ENCODE measurements at regions not wholly inside any gene's neighbourhood (a gene's known extent, or its start where the extent isn't known, plus 50 kb on each side); places are given as distances from the start of the nearest gene placed in this dataset.

DNA sequence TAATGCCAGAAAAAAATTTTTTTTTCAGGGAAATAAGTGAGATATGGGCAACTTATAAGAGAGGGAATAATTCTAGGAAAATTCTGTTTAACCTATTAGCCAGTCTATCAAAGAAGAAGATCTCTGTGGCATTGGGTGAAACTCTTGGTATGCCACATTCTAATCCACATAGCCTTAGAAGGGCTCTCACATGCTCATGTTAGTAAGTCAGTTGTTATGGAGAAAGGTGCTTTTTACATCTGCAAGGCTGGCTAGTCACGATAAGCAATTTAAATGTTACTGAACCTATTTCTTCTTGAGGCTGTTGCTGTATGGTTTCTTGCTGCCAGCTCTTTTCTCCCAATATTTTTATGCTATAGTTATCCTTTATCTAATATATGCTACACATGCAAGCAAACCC, 89.9 kb upstream of the MAGI1 start:
- DNase-seq: no peak

- no peak for DNase-seq
These were observed 82.6 kb upstream of the MAGI1 start for GRCh38 chr3:66121318-66121717.

DNA sequence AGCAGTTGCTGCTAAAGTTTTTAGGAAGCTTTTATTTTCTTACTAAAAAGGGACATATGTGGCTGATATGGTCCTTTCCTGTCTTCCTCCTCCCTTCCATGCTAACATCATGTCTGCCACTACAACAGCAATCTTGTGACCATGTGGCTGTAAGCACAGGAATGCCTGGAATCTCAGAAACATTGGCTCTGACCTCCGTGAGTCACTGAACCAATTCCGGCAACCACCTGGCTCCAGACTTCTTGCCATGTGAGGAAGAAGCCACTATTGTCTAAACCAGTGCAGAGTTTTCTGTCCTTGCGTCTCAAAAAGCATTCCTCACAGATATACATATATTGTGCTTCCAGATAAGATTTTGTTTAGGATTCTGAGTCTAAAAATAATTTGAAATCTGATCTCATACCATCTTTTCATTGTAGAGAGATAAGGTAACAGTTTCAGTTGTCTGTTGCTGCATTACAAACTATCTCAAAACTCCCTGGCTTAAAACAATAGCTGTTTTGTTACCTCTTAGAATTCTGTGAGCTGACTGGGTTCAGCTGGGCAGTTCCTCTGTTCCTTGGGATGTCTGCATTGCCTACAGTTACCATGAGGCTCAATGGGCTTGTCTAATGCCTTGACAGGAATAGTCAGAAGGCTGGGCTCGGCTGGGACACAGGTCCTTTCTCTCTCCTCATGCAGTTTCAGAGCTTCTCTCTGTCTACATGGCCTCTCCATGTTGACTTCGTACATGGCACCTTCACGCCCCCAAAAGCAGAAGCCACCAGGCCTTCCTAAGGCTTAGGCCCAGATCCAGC, 77.3 kb upstream of the MAGI1 start:
- DNase-seq: no peak

DNA sequence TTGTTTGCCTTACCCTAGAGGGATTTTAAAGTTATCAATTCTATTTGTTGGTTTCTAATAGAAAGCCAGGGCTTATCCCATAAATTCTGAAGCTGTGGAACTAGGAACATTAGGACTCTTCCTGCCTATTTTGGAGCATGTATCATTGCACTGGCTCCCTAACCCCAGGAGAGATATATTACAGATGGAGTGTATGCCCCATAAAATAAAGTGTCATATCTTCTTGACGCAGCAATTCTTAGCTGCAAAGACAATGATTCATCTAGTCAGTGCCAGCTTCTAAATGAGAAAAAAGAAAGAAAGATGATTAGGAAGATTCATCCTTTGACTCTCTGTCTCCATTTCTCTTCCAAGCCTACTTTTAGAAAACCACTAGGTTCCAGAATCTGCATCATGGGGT, 74.8 kb upstream of the MAGI1 start:
- DNase-seq: no peak

GRCh38 chr3:66110840-66111239, 72.1 kb upstream of the MAGI1 start:
- DNase-seq: no peak

- no peak for DNase-seq
These were observed 69.1 kb upstream of the MAGI1 start for GRCh38 chr3:66107855-66108254.

DNA sequence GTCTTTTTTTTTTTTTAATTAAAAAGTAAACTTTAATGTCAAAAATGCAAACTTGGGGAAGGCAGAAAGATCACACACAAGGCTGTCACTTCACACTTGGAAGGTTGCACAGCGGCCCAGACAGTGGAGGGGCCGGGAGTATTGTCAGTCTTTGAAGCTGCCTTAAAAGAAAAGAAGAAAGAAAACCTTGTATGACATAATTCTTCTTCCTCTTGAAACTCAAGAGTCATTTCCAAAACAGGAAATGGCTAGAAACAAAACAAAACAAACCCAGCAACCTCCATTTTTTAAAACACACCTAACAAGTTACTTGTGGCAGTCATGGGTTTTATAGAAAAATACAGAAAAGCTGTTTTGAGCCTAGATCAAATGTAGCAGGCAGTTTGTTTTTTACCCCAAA, 68.1 kb upstream of the MAGI1 start:
- DNase-seq: no peak

DNA sequence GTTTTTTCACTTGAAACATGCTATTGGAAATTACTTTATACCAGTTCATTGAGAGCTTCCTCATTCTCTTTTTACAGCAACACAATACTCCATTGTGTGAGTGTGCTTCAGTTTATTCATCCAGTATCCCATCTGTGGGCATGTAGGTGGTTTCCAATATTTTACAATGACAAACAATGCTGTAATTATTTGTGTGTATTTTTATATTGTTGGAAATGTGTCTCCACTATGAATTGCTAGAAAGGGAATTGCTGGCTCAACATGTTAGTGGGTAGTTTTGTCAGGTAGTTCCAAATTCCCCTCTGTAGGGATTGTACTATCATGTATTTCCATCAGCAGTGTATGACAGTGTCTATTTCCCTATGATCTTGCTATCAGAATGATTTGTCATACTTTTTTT, 65.8 kb upstream of the MAGI1 start:
- DNase-seq: no peak

DNA sequence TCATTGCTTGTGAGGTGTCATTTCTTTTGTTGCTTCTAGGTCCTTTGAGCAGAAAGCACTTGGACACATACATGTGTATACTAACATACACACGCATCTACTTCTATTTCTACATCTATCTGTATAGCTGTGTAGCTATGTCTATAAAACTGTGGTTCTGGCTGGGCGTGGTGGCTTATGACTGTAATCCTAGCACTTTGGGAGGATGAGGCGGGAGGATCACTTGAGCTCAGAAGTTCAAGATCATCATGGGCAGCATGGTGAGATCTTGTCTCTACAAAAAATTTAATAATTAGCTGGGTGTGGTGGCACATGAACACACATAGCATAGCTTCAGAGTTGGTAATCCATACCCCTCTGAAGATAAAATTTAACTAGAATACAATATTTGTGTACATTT, 65.0 kb upstream of the MAGI1 start:
- DNase-seq: no peak

GRCh38 chr3:66101901-66102300, 63.2 kb upstream of the MAGI1 start:
- DNase-seq: no peak

- DNase-seq: no peak
These were observed 60.9 kb upstream of the MAGI1 start for GRCh38 chr3:66099541-66100065.

DNA sequence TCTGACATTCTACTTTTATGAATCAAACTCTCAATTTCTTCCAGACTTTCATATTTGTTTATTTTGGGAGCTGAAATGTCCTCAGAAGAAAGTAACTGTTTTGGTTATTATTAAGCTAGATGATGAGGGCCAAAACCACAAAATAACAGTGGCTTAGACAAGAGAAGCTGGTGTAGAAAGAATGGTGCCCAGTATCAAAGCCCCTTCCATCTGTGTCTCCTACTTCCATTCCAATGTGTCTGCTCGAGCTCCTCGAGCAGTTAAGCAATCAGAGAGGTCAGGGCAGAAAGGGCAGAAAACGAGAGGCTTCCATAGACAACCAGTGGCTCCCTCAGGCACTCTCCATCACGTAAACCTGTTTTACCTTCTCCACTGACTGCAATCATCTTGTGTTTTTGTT, 59.7 kb upstream of the MAGI1 start:
- no peak for DNase-seq

GRCh38 chr3:66097647-66098046, 58.9 kb upstream of the MAGI1 start:
- DNase-seq: no peak

DNA sequence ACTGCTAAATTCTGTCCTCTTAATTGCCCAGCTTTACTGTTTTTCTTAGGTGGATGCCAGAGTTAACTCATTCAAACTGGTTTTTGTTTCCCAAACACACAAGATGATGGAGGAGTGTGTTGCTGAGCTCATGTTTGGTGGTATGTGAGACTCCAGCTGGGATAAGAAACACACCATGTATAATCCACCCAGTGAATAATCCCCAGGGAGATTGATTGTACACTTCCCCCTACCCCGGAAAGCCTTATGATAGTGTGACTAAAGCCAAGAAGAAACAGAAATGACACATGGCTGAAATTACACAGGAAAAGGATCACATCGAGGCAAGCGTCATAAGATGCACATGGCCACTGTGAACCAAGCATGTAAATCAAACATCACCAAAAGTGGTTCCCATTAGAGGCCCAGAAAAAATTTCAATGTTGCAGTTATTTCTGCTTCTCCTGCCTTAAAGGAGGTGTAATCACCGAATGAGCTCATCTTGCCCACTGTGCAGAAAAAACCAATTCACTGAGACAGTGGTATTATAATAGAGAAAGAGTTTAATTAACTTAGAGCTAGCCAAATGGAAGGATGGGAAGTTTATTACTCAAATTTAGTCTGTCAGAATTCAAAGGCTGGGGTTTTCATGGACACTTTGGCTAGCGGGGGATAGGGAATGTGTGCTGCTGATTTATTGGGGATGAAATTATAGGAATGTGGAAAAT, 56.7 kb upstream of the MAGI1 start:
- no peak for DNase-seq

GRCh38 chr3:66093981-66094380, 55.3 kb upstream of the MAGI1 start:
- DNase-seq: no peak

DNA sequence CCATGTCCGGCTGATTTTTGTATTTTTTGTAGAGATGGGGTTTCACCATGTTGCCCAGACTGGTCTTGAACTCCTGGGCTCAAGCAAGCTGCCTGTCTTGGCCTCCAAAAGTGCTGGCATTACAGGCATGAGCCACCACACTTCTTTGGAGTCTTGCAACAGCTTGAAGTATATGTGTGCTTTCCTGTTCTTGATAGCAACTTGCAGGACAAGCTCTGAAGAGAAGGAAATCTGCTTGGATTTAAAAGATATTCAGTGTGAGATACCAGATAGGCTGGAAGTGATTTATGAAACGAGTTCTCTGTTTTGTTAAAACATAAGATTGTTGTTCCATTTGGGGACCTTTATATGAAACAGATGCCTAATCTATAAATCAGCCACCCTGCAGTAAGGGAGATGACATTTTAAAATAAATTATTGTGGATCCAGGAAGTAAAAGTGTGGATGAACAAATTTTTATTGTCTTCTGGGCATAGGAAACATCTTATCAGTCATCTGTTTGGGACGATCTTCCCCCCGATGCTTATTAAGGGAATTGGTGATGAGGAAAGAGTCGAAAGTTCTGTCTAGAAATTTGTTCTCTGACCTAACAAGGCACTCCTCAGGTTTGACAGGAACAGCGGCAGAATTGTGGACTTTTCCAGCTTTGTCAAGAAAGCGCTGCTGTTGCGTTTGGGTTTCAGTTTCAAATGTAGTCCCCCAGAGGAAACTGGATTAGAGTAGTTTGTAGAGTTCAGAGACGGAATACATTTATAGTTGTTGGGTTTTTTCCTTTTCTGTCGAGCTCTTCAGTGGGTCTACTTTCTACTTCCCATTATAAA, 53.7 kb upstream of the MAGI1 start:
- DNase-seq: no peak
